GM12878 (cell line): ENCODE measurements at regions not wholly inside any gene's neighbourhood (a gene's known extent, or its start where the extent isn't known, plus 50 kb on each side); places are given as distances from the start of the nearest gene placed in this dataset.

ENCODE experiments used
- CEBPB ChIP-seq, 2 experiments: fragments of 150-350 bp in 1 of 2; IDR thresholded peaks; 2 replicates each; pipeline ENCODE4 v1.6.1; 2012 to 2014; ENCODE audit warnings: low read depth in 2 of 2, low read length in 2 of 2, borderline replicate concordance in 1 of 2, inconsistent platforms in 1 of 2
- CHD2 ChIP-seq: IDR thresholded peaks from 2 replicates; pipeline ENCODE4 v1.6.1; 2011; ENCODE audit warnings: low read depth, low read length, improper control_type of control experiment, borderline replicate concordance
- CTCF ChIP-seq, 3 experiments: IDR thresholded peaks in 2 of 3; conservative IDR thresholded peaks in 1 of 3; 2 replicates each; pipeline ENCODE4 v1.5.1; 2011; ENCODE audit warnings: low read depth in 3 of 3, low read length in 3 of 3, mild to moderate bottlenecking in 3 of 3, control low read depth in 2 of 3, moderate library complexity in 2 of 3, inconsistent platforms in 1 of 3, mixed read lengths in 1 of 3; ENCODE audit not compliant: control insufficient read depth in 2 of 3, insufficient read depth in 1 of 3; ENCODE audit errors: extremely low read depth in 1 of 3
- GABPA ChIP-seq: IDR thresholded peaks from 2 replicates; pipeline ENCODE4 v1.6.1; 2014; ENCODE audit warnings: antibody characterized with exemption, low read depth, mild to moderate bottlenecking, inconsistent platforms
- KDM1A ChIP-seq: fragments of 200-600 bp; sonication (generic); IDR thresholded peaks from 2 replicates; pipeline ENCODE4 v1.6.1; 2016; ENCODE audit warnings: borderline replicate concordance
- POLR2A ChIP-seq: IDR thresholded peaks from 2 replicates; pipeline ENCODE4 v1.6.1; 2011; ENCODE audit warnings: low read depth, mild to moderate bottlenecking, low read length
- POLR2AphosphoS5 ChIP-seq: IDR thresholded peaks from 2 replicates; pipeline ENCODE4 v1.6.1; 2011; ENCODE audit warnings: mild to moderate bottlenecking, low read length, inconsistent platforms
- REST ChIP-seq: IDR thresholded peaks from 2 replicates; pipeline ENCODE4 v1.6.1; 2012; ENCODE audit warnings: mild to moderate bottlenecking, low read depth, low read length
- ZNF274 ChIP-seq: IDR thresholded peaks from one replicate; pipeline ENCODE4 v1.8.0; 2011; ENCODE audit not compliant: insufficient read length, insufficient read depth

DNA sequence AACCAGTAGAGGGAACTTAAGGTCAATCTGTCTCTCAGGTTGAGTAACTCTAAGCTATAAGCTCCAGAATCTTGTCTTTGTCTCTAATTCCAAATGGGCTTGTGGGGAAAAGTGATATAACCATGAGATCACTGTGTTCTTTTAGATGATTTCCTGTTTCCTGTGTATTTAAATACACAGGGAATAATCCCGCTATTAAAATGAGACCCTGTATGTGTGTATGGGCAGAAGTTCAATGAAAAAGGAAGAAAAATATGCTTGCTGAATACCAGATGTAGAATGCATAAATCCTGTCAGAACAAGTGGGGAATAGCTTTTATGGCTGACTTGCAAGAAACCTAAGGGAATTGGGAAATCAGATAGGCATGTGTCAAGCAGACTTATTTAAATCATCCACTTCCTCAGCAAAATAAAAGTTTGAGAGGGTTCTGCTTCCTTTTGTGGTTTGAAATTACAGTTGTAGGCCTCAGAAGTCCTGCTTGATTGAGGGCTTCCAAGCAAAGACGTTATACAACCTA lies 164.7 kb upstream of the PDE7B start:
- no peak for TF ChIP-seq POLR2AphosphoS5
- TF ChIP-seq ZNF274: no peak
- TF ChIP-seq CHD2: no peak
- TF ChIP-seq REST: no peak
- no peak for TF ChIP-seq KDM1A
- TF ChIP-seq CTCF (IDR thresholded peaks at IDR 0.05 in 2 of 3, conservative IDR thresholded peaks at IDR 0.05 in 1 of 3; ENCODE audit: control insufficient read depth in 2 of 3, extremely low read depth in 1 of 3, insufficient read depth in 1 of 3, low read depth in 3 of 3, low read length in 3 of 3): no peak
- no peak for TF ChIP-seq CEBPB (IDR thresholded peaks at IDR 0.05; ENCODE audit: borderline replicate concordance in 1 of 2, low read depth in 2 of 2, low read length in 2 of 2)
- no peak for TF ChIP-seq POLR2A
- no peak for TF ChIP-seq GABPA
